GM21529 (cell line): ENCODE measurements at regions not wholly inside any gene's neighbourhood (a gene's known extent, or its start where the extent isn't known, plus 50 kb on each side); places are given as distances from the start of the nearest gene placed in this dataset.
"Not testable (repeated sequence)": the region's sequence is repeated elsewhere in the genome, so short reads cannot be mapped to it uniquely, and the experiment has no call there.

Experiments
- ATAC-seq: cut with Tn5 transposase; IDR thresholded peaks from one replicate; pipeline ENCODE4 v1.9.1; 2021; ENCODE audit not compliant: unreplicated experiment

DNA sequence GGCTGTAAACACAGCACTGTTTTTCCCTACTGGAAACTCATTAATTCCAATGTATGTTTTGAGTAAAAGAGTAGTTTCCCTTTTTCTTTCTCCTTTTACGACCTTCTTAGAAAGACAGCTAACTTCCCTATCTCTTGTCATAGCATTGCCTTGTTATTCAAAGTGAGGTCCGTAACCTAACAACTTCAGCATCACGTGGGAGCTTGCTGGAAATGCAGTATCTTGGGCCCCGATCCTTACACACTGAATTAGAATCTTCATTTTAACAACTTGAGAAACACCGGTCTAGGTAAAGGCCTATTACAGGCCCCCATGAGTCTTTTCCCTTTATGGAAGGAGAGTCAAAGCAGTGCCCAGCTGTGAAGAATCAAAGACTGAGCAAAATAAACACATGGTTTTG lies 230.7 kb upstream of the PRKD1 start:
- ATAC-seq: no peak

DNA sequence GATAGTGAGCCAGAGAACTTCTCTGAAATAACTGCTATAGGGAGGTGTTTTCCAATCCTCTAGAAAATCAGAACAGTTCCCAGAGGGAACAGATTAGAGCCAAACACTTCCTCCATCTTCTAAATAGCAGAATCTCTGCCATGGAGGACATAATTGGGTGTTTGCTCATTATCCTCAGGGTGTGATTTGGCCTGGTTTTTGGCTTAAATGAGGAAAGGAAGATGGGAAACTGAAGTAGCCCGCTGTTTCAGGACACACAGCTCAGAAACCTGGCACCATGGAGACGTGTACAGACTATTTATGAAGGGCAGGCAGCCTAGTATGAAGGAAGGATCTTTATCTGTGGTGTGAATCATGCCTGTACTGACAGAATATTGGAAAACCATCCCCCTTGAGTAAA lies 231.7 kb upstream of the PRKD1 start:
- no peak for ATAC-seq

DNA sequence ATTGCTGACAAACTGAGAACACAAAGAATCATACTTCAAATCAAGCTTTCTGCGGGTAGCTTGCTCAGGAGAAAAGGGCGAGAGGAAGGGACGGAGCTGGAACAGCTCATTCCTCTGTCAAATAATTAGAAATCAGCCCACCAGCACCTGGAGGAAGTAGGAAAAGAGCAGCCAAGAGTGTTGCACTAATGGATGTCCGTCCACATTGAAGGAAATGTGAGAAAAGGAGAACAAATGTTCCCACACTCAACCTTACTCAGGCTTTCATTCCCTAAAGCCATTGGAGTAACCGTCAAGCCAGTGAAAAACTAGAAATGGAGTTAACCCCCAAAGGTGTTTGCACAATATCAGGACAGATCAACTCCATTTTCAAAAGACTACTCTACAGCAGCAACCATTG lies 233.0 kb upstream of the PRKD1 start:
- ATAC-seq: no peak

DNA sequence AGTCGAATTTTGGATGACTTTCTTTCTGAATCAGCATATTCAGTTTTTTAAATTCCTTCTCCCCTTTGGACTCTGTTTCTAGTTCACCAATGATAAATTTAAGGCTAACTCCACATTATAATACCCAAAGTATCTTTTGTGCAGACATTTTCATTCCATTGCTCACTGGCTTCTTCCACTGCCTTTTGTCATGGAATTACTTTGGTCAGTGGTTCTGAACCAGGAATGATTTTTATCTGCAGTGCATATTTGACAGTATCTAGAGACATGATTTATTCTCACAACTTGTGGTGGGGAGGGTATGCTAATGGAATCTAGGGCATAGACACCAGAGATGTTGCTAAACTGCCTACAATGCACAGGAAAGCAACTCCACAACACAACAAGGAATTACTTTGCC lies 234.4 kb upstream of the PRKD1 start:
- no peak for ATAC-seq

DNA sequence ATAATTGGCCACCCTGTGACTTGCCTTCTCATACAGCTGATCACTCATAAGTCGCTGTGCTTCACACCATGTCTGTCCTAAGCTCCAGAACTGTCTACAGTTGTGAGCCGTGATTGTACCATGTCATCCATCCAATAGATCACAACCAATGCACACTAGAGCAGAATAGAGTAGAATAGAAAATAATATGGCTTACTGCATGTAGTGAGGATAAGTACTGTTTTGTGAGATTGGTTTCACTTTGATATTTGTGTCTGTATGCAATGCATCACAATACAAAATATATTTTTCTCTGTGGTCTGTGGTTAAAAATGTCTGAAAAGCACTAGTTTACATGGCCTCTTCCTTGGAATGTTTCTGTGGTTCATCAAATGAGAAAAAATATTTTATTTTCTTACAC lies 237.6 kb upstream of the PRKD1 start:
- ATAC-seq: no peak

DNA sequence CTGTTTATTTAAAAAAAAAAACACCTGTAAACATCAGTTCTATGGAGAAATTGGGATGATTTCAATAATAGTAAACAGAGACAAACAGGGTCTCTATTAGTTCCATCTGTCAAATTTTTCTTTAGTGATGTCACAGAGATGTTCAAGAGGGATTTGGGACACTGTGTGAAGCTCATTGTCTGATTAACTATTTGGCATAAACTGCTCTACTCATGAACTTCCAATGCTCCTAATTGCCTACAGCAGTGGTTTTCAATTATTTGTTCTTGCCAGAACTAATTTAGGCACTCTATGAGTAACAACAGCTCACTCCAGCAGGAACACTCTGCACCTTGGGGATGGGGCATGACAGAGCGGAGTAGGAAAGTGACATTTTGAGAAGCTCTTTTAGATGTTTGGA lies 250.1 kb upstream of the PRKD1 start:
- ATAC-seq: no peak

DNA sequence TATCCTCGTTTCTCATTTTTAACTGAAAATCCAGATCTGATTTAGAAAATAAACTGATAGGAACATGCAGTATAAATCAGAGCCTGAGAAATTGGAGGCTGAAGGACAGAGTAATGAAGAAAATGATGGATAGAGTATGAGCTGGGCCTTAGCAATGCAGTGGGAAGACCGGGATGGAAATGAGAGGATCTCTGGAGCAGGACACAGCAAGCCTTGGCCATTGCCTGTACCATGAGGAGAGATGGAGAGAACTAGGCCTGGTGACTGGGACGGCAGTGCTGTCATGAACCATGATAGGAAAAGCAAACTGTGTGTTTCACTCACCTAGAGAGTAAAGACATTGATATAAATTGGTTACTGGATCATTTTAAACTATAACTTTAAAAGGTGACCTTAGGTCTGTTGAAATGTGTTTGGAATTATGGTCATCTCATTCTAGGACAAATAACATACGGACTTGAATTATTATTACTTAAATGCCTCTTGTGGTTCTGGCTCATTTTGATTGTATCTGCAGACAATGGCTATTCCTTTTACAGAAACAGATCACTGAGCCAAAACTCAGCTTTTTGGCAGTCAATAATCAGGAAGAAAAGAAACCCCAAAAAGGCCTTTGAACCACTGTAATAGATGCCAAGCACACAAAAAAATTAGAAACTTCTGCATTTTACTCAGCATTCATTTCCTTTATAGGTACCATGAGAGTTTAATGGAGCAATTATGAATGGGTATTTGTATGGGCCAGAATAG lies 251.9 kb upstream of the PRKD1 start:
- no peak for ATAC-seq

DNA sequence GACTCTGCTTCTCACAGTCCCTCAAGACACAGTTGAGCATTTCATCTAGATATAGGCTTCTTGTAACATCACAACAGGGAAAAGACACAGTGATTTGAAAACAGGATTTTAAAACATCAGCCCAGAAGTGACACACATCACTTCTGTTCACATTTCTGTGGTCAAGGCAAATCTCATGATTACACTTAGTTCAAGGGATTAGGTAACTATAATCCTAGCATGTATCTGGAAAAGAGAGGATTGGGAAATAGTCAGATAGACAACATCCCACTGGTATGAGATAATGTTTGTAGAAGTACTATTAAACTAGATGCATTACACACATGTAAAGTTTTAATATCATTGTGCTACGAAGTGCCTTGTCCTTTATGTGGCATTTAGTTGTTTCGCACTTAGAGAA lies 252.6 kb upstream of the PRKD1 start:
- ATAC-seq: no peak

DNA sequence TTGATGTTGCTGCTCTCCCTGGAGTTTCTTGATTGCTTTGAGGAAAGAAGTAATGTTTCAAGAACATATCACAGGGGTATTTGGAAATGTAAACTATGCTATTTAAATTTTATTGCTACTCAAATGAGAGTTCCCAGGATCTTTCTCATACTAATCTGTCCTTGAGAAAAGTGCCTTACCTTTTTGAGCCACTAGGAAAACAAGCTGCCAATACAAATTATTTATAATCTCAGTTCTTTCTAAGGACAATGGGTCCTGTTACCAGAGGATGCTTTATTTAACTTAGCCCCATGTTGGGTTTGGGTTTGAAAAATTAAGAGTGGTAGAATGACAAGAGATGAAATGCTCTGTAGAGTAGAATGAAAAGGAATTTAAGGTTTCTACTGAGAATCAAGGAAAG lies 258.2 kb upstream of the PRKD1 start:
- ATAC-seq: no peak

DNA sequence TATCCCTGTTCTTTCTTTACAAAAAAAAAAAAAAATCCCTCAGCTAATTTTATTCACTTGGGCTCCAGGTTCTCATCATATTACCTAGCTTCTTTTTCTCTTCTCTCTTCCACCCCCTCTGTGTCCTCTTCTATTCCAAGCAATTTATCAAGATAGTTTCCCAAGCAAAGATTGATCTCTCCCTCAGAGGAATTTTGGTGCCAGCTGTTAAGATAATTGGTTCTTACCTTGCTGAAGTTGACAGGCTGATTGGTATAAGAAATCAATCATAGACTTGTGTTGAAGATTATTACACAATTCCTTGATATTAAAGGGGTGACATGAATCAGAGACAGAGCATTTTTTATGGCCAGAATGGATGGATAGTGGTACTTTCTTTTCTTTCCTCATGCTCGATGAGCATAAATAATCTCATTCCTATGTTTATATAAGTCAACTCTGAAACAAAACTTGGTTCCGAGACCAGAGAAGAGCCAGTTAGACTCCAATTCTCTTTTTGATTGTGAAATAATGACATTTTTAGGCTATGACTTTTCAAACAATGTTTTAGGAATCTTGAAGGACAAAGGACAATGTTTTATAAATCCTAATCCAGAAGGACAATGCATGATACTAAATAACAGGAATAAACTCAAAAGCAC lies 264.1 kb upstream of the PRKD1 start:
- ATAC-seq: no peak

DNA sequence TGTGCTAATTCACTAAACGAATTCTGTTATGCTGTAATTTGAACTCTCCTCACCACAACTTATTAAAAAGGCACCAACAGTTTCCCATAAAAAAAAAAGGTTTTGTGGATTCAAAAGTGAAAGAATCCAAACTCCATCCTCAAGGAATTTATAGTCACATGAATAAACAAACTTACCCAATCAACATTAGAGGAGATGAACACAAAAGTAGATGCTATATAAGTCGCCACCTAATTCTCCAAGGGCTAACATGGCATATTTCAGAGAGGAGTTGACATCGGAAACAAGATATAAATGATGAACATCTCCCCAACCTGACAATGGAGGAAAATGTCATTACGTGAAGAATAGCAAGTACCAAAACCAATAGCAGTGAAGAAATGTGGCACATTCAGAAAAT lies 265.5 kb upstream of the PRKD1 start:
- ATAC-seq: no peak

DNA sequence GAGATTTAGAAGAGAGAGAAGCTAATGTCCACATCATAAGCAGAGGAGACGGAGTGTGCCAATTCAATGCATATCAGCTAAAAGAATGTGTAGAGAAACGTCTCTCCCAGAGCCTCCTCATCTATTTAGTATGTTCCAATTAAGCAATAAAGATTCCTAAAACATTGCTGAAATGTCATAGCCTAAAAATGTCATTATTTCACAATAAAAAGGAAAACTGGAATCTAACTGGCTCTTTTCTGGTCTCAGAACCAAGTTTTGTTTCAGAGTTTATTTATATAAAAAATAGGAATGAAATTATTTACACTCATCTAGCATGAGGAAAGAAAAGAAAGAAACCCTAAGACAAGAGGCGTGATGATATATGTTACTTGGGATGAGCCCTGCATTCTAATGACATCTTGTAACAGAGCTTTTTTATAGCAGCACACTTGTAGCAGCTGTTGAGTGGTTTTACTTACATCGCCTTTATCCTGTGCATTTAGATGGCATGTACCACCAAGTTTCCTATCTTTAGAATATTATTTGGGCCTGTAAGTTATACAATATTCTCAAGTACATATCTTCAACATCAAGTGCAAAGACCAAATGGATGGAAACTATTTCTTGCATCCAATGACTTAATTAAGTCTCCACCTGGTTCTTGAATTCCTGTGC lies 266.3 kb upstream of the PRKD1 start:
- no peak for ATAC-seq

DNA sequence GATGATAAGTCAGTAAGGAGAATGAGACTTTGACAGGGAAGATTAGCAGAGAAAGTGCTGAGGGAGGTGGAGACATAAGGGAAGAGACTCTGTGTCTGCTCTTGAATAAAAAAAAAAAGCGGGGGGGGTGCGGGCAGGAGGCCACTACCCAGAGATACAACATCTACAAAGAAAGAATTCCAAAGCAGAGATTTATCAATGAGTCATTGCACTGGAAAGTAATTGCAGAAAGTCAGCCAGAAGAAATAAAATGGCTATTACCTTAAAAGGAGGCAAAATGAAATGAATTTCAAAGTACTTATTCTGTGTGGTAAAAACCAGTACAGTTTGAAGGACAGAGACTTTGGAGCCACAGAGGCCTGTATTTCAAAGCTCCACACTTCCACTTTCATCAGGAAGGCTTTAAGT lies 267.1 kb upstream of the PRKD1 start:
- no peak for ATAC-seq

DNA sequence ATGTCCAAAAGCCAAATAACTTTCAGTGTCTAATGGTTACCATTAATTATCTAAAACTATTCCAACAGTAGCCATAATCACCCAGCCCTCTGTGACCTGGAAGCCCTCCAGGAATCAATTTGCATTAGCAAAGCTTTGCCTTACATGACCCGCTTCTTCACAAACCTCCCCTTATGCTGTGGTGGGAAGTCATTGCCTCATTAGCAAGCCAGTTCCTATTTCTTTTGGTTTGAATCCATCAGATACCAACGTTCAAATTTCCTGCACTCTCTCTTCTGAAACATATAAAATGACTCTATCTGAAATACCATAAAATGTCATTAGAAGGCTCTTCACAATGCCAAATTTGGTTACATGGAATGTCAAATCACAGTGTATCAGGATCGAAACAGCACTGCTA lies 268.3 kb upstream of the PRKD1 start:
- ATAC-seq: no peak

DNA sequence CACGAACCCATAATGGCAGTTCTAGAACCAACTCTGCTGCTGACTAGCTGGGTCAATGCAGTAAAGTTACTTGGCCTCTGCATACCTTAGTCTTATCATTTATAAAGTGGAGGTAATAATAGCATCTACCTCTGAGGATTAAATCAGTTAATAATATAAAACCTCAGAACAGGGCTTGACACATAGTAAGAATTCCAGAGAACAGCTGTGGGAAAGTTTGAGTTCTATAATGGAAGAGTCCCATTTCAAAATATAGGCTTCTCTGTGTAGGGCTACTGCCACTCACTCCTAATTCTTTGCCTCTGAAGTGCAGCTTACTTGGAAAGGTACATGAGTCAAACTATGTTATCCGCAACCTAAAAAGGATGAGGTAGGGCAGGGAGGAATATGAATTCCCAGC lies 269.2 kb upstream of the PRKD1 start:
- no peak for ATAC-seq

DNA sequence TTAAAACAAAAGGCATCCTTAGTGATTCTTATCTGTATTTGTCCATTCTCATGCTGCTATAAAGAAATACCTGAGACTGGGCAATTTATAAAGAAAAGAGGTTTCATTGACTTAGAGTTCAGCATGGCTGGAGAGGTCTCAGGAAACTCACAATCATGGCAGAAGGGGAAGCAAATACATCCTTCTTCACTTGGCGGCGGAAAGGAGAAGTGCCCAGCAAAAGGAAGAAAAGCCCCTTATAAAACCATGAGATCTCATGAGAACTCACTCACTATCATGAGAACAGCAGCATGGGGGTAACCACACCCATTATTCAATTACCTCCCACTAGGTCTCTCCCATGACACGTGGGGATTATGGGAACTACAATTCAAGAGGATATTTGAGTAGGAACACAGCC lies 271.1 kb upstream of the PRKD1 start:
- not testable (repeated sequence) for ATAC-seq

DNA sequence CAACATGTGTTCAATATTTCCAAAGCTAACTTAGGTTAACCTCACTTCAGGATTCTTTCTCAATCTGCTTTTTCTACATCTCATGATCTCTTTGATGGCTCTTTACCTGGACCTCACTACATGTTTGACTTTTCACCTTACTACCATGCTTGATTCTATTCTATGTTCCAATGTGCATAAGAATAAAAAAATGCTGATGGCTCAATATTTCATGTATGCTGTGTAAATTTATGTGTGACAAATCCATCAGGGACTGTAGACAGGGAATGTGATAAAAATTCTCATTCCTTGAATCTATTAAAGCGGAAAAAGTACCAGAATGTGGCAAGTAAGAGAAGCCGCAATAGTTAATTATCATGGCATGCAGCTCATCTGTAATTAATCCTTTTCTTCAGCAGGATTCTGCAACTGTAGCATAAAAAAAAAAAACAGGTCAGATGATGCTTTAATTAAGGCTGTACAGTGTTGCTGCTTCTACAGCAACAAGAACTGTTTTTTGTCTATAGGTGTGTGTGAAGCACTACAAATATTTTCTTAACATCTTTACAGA lies 276.9 kb upstream of the PRKD1 start:
- no peak for ATAC-seq

DNA sequence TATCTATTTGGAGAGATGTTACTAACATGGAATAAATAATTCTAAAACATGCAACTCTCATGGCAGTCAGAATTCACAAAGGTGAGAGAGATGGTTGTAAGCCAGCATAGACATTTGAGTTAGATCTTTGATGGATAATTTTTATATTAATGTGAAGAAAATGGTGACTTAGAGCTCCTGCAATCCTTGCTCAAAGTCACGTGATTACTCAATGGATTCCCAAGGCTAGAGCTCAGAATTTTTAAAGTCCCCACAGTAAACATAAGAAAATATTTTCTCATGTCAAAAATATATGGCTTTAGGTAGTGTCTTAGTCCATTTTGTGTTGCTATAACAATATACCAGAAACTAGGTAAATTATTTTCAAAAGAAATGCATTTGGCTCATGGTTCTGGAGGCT lies 281.5 kb upstream of the PRKD1 start:
- ATAC-seq: no peak

DNA sequence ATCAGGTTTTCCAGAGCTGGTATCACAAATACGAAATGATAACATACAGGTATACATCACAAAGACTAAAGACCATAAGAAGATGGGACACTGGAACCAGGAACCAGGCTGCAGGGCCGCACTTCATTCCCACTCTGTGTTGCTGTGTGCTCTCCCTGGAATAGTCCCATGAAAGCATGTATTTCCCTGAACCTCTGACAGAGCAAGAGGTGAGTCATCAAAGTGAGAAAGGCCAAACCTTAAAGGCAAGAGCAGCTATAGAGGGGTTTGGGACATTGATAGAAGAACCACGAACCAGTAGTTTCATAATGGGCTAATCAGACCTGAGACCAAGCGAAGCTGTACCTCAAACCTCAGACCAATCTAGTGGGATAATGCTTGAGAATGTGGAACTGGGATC lies 283.0 kb upstream of the PRKD1 start:
- no peak for ATAC-seq

DNA sequence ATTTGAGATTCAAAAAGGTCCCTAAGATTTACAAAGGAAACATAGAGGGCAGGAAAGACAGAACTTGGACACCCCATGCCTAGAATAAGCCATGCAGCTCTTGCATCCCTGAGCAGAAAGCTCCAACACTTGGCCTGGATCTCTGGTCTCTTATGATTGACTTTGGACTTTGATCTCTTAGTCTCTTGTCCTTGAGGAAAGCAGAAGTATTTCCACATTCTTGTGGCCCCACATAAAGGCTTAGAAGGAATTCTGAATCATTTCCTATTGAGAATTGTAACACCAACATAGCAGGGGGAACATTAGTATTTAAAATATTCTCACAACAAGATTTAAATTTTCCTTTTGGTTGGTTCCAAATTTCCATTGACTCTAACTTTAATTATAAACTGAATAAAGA lies 283.7 kb upstream of the PRKD1 start:
- no peak for ATAC-seq

DNA sequence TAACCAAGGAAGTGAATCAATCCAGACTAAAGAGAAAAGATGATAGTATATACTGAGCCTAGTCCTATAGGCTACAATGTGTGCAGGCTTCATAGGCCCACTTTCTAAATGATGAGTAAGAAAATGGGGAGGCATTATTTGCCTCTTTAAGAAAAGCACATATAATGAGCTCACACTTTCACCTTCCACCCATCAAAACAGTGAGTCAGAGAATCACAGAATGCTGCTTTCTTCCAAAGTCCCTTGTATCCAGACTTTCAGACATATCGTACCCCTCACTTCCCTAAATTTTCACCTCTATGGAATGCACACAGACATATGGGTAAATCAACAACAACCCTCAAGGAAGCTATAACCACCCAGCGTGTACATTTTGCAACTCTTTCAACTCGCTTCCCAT lies 286.4 kb upstream of the PRKD1 start:
- ATAC-seq: no peak

DNA sequence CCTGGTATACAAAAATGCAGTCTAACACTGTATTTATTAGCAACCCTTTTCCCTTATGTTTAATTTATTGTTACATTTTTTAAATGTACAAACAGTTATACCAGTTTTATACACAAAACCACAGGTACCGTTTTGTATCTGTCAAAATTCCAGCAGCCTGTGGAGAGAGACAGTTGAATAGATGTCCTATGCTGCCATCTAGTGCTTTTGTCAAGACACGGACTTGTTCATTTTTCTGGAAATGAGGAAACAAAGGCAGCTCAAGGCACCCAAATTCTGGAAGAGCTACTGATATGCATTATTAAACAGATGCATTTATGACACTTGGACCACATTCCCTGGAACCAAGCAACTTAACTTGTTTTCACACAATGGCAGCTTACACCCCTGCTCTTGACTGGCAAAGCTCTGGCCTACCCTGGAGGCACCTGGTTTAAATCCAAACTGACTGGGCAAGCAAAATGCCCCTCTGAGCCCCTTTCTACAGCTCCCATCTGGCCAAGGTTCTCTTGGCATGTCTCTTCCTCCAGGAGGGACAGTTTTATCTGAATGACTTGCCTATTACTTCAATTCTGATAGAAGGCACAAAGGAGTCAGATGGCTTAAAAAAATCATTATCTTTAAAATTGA lies 286.9 kb upstream of the PRKD1 start:
- no peak for ATAC-seq
